MCF 10A (cell line): ENCODE measurements at regions not wholly inside any gene's neighbourhood (a gene's known extent, or its start where the extent isn't known, plus 50 kb on each side); places are given as distances from the start of the nearest gene placed in this dataset.
A peak's percentile ranks its signal among the peaks of the same experiment; 100 is the strongest.

Source experiments
- BruUV-seq: library from RNA; stranded (reverse); fragments of 400-500 nt; replicated peaks from 2 replicates; lab custom pipeline; 2021; lab: Mats Ljungman, UMichigan
- CTCF ChIA-PET: fragments of 300-600 bp; sonication (Branson Sonifier 250); formaldehyde crosslinking; extraction: SDS; loops from one replicate; lab custom pipeline; 2021; ENCODE audit warnings: antibody characterized with exemption, inconsistent platforms; lab: Yijun Ruan, JAX
- POLR2A ChIA-PET: fragments of 300-600, 350-650 bp; sonication (Branson Sonifier 250); formaldehyde crosslinking; extraction: SDS; loops from one replicate; lab custom pipeline; 2020; ENCODE audit warnings: antibody characterized with exemption, inconsistent platforms; lab: Yijun Ruan, JAX
- DNase-seq: peaks from one replicate; pipeline ENCODE4 v3.0.0-alpha.2; 2018; ENCODE audit not compliant: unreplicated experiment
- H3K27ac Mint-ChIP-seq: one replicate; pipeline ENCODE4 v1.8.0; 2022; ENCODE audit warnings: mild to moderate bottlenecking, low read depth, mixed read lengths; ENCODE audit not compliant: unreplicated experiment
- H3K27me3 Mint-ChIP-seq: one replicate; pipeline ENCODE4 v1.8.0; 2022; ENCODE audit warnings: mixed read lengths; ENCODE audit not compliant: insufficient read depth, unreplicated experiment
- H3K36me3 Mint-ChIP-seq: one replicate; pipeline ENCODE4 v1.8.0; 2022; ENCODE audit warnings: mild to moderate bottlenecking, moderate library complexity, mixed read lengths; ENCODE audit not compliant: insufficient read depth, unreplicated experiment
- H3K4me1 Mint-ChIP-seq: one replicate; pipeline ENCODE4 v1.8.0; 2022; ENCODE audit warnings: mixed read lengths; ENCODE audit not compliant: insufficient read depth, unreplicated experiment
- H3K4me3 Mint-ChIP-seq: one replicate; pipeline ENCODE4 v1.8.0; 2022; ENCODE audit warnings: mild to moderate bottlenecking, moderate library complexity, mixed read lengths; ENCODE audit not compliant: unreplicated experiment
- H3K9me3 Mint-ChIP-seq: one replicate; pipeline ENCODE4 v1.8.0; 2022; ENCODE audit warnings: mixed read lengths; ENCODE audit not compliant: unreplicated experiment
- intact Hi-C: fragments of 100-400 bp; cut with micrococcal nuclease; formaldehyde crosslinking; loops from 2 replicates; pipeline ENCODE4 v1.14.1; 2022
- TF ChIP-seq, protein P1 (sequence below): fragments of 200-600 bp; IDR thresholded peaks from one replicate; pipeline ENCODE4 v1.8.0; 2022; ENCODE audit warnings: antibody characterized with exemption, mild to moderate bottlenecking; ENCODE audit not compliant: unreplicated experiment

DNA sequence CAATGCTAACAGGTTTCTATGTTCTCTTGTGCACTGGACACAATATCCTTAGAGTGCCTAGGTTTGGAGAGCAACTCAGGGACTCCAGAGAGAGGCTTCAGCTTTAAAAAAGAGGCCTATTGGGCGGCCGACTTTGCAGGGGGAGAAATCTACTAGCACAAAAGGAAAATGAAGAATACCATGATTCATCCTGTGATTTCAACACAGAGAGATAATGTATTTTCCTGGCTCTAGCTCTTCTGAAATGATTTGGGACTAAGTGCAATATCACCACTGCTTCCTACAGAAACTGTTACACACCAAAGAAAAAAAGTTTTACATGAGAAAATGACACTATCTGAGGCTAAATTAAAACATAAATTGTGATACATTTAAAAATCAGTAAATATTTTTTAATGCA lies 146.1 kb upstream of the TSLP start:
- Mint-ChIP-seq H3K9me3 (no peaks in the 10 kb centered on the region), H3K27me3 (no peaks in the 10 kb centered on the region), H3K4me1 (no peaks in the 10 kb centered on the region), H3K27ac (no peak overlapping the region), H3K36me3 (no peaks in the 10 kb centered on the region), H3K4me3 (no peak overlapping the region)
- ChIA-PET POLR2A (no interaction called here), CTCF (no interaction called here)
- DNase-seq: peak; percentile 47
- intact Hi-C loops: no loop called here
- TF ChIP-seq, protein P1, sequence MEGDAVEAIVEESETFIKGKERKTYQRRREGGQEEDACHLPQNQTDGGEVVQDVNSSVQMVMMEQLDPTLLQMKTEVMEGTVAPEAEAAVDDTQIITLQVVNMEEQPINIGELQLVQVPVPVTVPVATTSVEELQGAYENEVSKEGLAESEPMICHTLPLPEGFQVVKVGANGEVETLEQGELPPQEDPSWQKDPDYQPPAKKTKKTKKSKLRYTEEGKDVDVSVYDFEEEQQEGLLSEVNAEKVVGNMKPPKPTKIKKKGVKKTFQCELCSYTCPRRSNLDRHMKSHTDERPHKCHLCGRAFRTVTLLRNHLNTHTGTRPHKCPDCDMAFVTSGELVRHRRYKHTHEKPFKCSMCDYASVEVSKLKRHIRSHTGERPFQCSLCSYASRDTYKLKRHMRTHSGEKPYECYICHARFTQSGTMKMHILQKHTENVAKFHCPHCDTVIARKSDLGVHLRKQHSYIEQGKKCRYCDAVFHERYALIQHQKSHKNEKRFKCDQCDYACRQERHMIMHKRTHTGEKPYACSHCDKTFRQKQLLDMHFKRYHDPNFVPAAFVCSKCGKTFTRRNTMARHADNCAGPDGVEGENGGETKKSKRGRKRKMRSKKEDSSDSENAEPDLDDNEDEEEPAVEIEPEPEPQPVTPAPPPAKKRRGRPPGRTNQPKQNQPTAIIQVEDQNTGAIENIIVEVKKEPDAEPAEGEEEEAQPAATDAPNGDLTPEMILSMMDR: no peak
- no TSS peak for BruUV-seq

GRCh38 chr5:110925916-110926315 lies 145.6 kb upstream of the TSLP start:
- H3K27ac Mint-ChIP-seq: no peak overlapping the region
- no peak for DNase-seq
- no peaks in the 10 kb centered on the region for H3K9me3 Mint-ChIP-seq
- H3K27me3 Mint-ChIP-seq: no peaks in the 10 kb centered on the region
- no peak overlapping the region for H3K4me3 Mint-ChIP-seq
- no peaks in the 10 kb centered on the region for H3K36me3 Mint-ChIP-seq
- intact Hi-C loops: no loop called here
- CTCF ChIA-PET: no interaction called here
- POLR2A ChIA-PET: no interaction called here
- H3K4me1 Mint-ChIP-seq: no peaks in the 10 kb centered on the region
- no TSS peak for BruUV-seq
- TF ChIP-seq, protein P1: no peak

DNA sequence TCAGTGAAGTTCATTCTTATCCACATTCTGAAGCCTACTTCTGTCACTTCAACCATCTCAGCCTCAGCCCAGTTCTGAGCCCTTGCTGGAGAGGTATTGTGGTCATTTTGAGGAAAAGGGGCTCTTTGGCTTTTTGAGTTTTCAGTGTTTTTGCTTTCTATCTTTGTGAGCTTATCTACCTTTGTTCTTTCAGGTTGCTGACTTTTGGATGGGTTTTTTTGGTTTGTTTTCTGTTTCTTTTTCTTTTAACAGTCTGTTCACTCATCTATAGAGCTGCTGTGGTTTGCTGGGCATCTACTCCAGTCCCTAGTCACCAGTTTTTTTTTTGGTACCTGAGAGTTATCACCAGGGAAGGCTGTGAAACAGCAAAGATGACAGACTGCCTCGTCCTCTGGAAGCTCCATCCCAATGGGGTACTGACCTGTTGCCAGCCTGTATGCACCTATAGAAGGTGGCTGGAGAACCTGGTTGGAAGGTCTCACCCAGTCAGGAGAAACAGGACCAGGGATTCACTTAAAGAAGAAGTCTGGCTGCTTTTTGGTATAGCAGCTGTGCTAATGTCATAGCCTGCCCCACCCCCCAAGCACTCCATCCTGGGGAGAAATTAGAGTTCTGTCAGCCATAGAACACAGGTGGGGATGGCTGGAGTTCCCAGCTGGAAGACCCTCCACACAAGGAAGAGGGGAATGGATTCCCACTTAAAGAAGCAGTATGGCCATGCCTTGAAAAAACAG lies 138.6 kb upstream of the TSLP start:
- no peak for DNase-seq
- TF ChIP-seq, protein P1: no peak
- Mint-ChIP-seq H3K27me3 (peaks cover 17% of the 10 kb centered on the region), H3K4me3 (no peak overlapping the region), H3K27ac (no peak overlapping the region), H3K9me3 (peaks cover 8% of the 10 kb centered on the region), H3K4me1 (no peaks in the 10 kb centered on the region), H3K36me3 (no peaks in the 10 kb centered on the region)
- BruUV-seq: no TSS peak
- intact Hi-C loops: no loop called here
- ChIA-PET POLR2A (no interaction called here), CTCF (interaction anchor here (0.6 to 1.2 kb wide), 4 partner anchors 15 to 133 kb away, joined by 3 to 5 read pairs (median 3); no protein-coding TSS in a partner anchor)

GRCh38 chr5:110940136-110940535 lies 131.4 kb upstream of the TSLP start:
- POLR2A ChIA-PET: no interaction called here
- Mint-ChIP-seq H3K36me3 (no peaks in the 10 kb centered on the region), H3K27me3 (peaks cover 12% of the 10 kb centered on the region), H3K27ac (no peak overlapping the region), H3K4me1 (no peaks in the 10 kb centered on the region), H3K9me3 (peaks cover 4% of the 10 kb centered on the region), H3K4me3 (no peak overlapping the region)
- BruUV-seq: no TSS peak
- no peak for DNase-seq
- CTCF ChIA-PET: no interaction called here
- TF ChIP-seq, protein P1: no peak
- intact Hi-C loops: no loop called here
